Jurkat, Clone E6-1 (cell line): ENCODE measurements at regions not wholly inside any gene's neighbourhood (a gene's known extent, or its start where the extent isn't known, plus 50 kb on each side); places are given as distances from the start of the nearest gene placed in this dataset.
"Not testable (repeated sequence)": the region's sequence is repeated elsewhere in the genome, so short reads cannot be mapped to it uniquely, and the experiment has no call there.

Experiments used
- DNase-seq: peaks from one replicate; pipeline ENCODE4 v3.0.0-alpha.2; 2011; ENCODE audit warnings: low read depth, low spot score
- H3K4me3 ChIP-seq: 2 replicates; pipeline ENCODE4 v1.5.1; 2011; ENCODE audit warnings: mild to moderate bottlenecking, low read length, control low read depth, moderate library complexity

- no peak overlapping the region for H3K4me3 ChIP-seq
- no peak for DNase-seq
These were observed 156.1 kb upstream of the ERCC6L2 start for GRCh38 chr9:95719354-95719753.

DNA sequence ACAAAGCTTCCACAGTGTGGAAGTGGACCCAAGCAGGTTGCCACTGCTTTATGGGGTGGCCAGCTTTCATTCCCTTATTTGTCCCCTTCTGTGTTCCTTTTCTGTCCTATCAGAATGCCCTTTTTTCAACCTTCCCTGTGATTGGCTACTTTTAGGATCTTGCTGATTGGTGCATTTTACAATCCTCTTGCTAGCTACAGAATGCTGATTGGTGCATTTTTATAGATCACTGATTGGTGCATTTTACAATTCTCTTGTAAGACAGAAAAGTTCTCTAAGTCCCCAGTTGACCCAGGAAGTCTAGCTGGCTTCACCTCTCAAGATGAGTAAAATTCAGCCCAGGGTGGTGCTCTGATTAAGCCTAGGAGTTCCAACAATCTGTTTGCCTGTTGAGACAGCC is 157.2 kb upstream of the ERCC6L2 start:
- no peak for DNase-seq
- no peak overlapping the region for H3K4me3 ChIP-seq

- no peak for DNase-seq
These were observed 159.5 kb upstream of the ERCC6L2 start for GRCh38 chr9:95715868-95716435.

GRCh38 chr9:95710446-95710845 is 165.0 kb upstream of the ERCC6L2 start:
- DNase-seq, result no peak
- no peak overlapping the region for H3K4me3 ChIP-seq

More at GRCh38 chr9:95715868-95716435, 159.5 kb upstream of the ERCC6L2 start:
- no peak overlapping the region for H3K4me3 ChIP-seq

DNA sequence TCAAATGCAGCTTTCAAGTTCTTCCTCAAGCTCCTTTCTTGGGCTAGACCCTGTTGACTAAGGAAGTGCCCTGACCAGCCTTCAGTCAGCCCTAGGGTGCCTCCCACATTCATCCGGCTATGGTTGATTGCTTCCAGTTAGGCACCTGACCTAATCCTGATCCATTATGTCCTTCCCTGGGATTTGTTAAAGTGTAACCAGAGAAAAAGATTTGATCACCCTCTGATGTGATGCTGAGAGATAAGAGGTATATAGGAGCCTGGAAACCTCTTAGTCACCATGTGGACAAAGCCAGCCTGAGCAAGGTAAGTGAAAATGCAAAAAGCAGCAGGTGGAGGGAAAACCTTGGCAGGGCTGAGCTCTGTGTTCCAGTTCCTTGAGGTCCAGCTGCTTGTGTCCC is 178.8 kb upstream of the ERCC6L2 start:
- DNase-seq, result no peak
- no peak overlapping the region for H3K4me3 ChIP-seq

- DNase-seq, result no peak
- no peak overlapping the region for H3K4me3 ChIP-seq
These were observed 174.7 kb upstream of the PTCH1 start for GRCh38 chr9:95691435-95691834.

- no peak overlapping the region for H3K4me3 ChIP-seq
- DNase-seq, result no peak
These were observed 172.9 kb upstream of the PTCH1 start for GRCh38 chr9:95689669-95690068.

DNA sequence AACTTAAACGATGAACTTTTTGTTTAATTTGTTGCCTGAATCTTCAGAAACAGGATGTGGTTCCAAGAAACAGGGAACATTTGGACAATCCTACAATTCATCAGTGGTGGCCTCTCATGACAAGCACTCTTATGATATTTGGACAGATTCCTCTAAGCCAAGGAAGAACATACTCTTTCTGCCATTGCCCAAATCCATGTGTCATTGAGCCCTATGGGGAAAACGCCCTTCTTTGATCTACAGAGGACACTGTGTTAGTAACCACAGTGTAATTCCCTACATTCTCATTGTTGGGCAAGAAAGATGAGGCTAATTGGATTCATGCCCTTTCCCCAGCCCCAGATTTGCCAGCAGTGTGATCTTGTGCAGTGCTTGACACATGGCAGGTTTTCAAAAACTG is 167.7 kb upstream of the PTCH1 start:
- DNase-seq, result no peak
- no peak overlapping the region for H3K4me3 ChIP-seq

DNA sequence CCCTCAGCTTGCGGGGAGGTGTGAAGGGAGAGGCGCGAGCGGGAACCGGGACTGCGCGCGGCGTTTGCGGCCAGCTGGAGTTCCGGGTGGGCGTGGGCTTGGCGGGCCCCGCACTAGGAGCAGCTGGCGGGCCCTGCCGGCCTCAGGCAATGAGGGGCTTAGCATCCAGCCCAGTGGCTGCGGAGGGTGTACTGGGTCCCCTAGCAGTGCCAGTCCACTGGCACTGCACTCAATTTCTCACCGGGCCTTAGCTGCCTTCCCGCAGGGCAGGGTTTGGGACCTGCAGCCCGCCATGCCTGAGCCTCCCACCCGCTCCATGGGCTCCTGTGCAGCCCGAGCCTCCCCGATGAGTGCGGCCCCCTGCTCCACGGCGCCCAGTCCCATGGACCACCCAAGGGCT is 163.5 kb upstream of the PTCH1 start:
- H3K4me3 ChIP-seq, DNase-seq: not testable (repeated sequence)

- no peak for DNase-seq
- no peak overlapping the region for H3K4me3 ChIP-seq
These were observed 163.1 kb upstream of the PTCH1 start for GRCh38 chr9:95679874-95680273.

DNA sequence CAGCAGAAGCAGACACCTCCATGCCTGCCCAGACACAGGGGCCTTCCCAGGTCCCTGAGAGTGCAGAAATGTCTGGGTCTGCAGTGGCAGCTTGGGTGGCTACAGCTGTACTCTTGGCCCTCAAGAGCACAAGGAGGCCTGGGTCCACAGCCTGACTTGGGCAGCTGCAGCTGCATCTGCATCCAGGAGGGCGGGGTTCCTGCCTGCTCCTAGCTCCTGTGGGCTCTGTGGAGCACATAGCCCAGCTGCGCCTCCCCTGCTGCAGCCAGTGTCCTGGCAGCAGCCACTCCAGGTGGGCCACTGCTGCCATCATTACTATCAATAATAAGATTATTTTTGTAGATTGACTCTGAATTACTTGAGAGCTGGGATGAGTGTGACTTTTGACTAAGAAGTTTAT is 162.0 kb upstream of the PTCH1 start:
- H3K4me3 ChIP-seq, result no peak overlapping the region
- no peak for DNase-seq

GRCh38 chr9:95670122-95670521 is 153.4 kb upstream of the PTCH1 start:
- no peak overlapping the region for H3K4me3 ChIP-seq
- no peak for DNase-seq

- no peak for DNase-seq
- H3K4me3 ChIP-seq, result no peak overlapping the region
These were observed 152.5 kb upstream of the PTCH1 start for GRCh38 chr9:95669253-95669652.

DNA sequence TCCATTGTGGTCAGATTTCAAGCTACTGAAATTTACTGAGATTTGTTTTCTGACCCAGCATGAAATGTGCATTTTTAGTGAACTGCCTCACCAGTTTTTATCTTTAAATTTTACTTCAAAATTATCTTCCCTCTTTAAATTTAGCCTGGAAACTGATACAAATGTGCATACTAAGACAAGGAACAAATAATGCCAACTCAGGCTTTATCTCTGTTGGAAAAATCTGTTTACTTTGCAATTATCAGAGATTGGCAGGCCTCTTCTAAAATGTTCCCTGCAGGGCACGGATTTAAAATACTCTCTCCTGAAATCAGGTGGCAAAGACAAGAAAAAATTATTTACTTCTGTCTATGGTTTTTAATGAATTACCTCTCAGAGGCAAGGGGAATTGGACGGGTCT is 151.0 kb upstream of the PTCH1 start:
- no peak for DNase-seq
- H3K4me3 ChIP-seq, result no peak overlapping the region

GRCh38 chr9:95666785-95667155 is 150.0 kb upstream of the PTCH1 start:
- no peak overlapping the region for H3K4me3 ChIP-seq
- DNase-seq, result no peak

DNA sequence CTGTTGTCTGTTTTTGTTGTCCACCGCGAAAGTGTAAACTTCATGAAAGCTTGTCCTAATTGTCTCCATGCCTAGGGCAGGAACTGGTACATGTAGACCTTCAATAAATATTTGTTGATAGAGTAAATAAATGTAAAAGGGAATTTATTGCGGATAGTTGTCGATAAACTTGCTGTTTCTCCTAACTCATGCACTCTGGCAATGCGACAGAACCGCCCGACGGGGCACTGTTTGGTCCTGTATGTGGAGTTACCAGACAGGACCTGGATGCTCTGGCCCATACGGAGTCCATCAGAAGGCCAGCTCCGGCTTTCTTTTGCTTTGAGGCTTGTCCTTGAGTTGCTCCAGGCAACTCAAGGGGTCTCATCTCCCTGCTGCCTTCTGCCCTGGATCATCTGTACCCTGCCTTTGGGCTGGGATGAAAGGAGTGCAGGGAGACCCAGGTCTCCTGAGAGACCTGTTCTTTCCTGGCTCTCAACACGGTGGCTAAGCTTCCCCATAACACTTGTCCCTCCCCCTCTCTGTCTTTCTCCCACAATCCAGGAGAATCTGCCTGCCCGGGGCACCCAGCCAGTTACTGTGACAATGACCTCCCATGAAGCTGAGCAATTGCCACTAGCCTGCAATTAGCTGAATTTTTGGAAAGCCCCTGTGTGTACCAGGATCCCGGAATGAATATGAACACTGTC is 149.5 kb upstream of the PTCH1 start:
- no peak overlapping the region for H3K4me3 ChIP-seq
- no peak for DNase-seq

DNA sequence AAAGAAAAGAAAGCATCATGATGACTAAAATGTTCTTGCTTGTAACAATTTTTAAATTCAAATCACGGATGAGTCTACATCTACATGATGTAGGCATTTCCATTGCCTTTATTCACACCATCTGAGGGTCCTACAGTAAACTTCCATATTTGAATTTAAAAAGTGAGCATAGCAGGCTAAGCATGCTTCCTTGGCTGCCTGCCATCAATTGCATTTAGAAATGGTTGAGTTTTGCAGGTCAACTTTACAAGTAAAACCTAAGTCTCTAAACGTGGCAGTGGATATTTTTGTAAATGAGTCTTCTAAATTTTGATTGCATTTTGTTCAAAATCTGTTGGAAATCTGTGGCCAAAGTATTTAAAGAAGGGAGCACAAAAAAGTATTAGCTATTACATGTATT is 136.5 kb upstream of the PTCH1 start:
- no peak for DNase-seq
- H3K4me3 ChIP-seq, result no peak overlapping the region

GRCh38 chr9:95650720-95651119 is 133.9 kb upstream of the PTCH1 start:
- no peak overlapping the region for H3K4me3 ChIP-seq
- DNase-seq, result no peak

DNA sequence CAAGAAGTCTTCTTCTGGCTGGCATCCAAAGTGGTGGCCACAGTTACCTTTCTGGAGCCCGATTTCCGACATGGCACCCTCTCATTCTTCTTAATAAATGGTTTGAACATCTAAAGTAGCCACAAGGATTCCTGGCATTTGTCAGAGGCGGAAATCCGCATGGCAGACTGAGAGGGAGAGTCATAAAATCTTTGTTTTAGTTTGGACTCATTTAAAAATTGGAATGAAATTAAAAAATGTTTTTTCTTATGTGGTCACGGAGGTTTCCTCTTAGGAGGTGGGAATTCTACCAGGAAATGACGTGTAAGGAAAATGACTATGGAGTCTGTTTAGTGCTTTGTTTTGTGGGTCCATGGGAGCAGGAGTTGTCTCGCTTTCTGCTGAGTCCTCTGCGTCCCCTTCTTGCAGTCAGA is 133.0 kb upstream of the PTCH1 start:
- H3K4me3 ChIP-seq, result no peak overlapping the region
- DNase-seq, result no peak

GRCh38 chr9:95648225-95648624 is 131.5 kb upstream of the PTCH1 start:
- no peak overlapping the region for H3K4me3 ChIP-seq
- DNase-seq, result no peak

- H3K4me3 ChIP-seq, result no peak overlapping the region
- DNase-seq, result no peak
These were observed 129.2 kb upstream of the PTCH1 start for GRCh38 chr9:95645992-95646391.
